NCI-H2227 (cell line): ENCODE measurements at regions not wholly inside any gene's neighbourhood (a gene's known extent, or its start where the extent isn't known, plus 50 kb on each side); places are given as distances from the start of the nearest gene placed in this dataset.
"Not testable (repeated sequence)": the region's sequence is repeated elsewhere in the genome, so short reads cannot be mapped to it uniquely, and the experiment has no call there.

Experiments used
- DNase-seq: peaks from one replicate; lab custom pipeline; 2025; ENCODE audit not compliant: unreplicated experiment; lab: John Stamatoyannopoulos, UW

DNA sequence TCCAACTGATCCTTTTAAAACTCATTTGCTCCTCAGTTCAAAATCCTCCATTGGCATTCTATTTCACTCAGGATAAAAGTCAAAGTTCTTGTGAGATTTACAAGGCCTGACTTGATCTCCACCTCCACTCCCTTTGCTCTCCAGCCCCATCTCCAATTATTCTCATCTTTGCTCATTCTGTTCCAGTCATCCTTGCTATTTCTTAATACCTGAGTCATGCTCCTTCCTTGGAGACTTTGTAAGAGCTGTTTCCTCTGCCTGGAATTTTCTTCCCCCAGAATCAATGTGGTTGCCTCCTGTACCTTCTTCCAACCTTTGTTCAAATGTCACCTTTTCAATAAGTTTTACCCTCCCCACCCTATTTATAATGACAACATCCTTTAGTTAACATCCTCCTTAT is 373.5 kb downstream of the HTR1B start:
- no peak for DNase-seq

DNA sequence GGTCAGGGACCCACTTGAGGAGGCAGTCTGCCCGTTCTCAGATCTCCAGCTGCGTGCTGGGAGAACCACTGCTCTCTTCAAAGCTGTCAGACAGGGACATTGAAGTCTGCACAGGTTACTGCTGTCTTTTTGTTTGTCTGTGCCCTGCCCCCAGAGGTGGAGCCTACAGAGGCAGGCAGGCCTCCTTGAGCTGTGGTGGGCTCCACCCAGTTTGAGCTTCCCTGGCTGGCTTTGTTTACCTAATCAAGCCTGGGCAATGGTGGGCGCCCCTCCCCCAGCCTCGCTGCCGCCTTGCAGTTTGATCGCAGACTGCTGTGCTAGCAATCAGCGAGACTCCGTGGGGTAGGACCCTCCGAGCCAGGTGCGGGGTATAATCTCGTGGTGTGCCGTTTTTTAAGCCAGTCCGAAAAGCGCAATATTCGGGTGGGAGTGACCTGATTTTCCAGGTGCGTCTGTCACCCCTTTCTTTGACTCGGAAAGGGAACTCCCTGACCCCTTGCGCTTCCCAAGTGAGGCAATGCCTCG is 375.4 kb downstream of the HTR1B start:
- not testable (repeated sequence) for DNase-seq

- DNase-seq, result no peak
These were observed 389.1 kb downstream of the HTR1B start for GRCh38 chr6:77074037-77074713.

- DNase-seq, result no peak
These were observed 389.9 kb downstream of the HTR1B start for GRCh38 chr6:77073410-77073760.

- DNase-seq, result no peak
These were observed 390.4 kb downstream of the HTR1B start for GRCh38 chr6:77072694-77073409.

DNA sequence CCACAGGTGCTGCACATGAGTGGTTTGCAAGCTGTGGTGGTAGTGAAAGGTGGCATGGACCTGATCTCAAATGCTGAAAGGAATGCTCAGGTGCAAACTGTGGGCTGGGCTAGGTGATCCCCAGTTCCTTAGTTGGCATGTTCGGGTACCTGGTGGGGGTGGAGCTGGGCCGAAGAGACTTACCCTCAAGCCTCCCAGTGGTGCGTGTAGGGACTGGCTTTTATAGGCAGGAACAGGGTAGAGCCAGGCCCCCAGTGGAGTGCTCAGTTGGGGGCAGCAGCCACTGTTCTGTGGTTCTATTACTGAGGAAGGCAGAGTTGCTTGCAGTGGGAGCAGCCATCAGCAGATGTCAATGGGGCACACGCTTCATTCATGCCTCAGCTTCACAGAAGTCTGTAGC is 399.8 kb downstream of the HTR1B start:
- no peak for DNase-seq

- no peak for DNase-seq
These were observed 407.6 kb downstream of the HTR1B start for GRCh38 chr6:77055711-77056110.

DNA sequence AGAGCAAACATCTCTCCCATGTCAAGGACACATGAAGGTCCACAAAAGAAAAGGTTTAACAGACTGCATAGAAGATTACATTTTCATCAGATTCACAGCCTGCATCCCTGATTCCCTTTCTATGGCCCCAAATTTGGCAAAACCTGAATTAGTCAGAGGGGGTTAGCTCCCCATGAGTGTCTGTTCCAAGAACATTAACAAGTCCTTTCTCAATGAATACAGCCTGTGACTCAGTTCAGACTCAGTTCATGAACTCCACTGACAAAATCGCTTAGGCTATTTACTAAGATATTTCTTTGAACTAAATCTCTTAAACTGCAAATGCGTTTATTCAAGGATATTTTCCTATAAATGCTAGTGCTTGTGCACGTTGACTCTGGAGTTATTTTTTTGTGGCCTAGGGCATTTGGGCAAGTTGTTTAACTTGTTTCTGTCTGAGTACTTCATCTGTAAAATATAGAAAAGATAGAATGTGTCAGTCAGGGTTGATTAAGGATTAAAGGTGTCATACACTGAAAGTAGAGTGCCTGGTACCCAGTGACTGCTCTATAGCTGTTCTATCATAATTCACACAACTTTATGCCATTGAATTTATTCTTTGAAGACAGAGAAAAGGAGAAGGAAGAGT is 422.6 kb downstream of the HTR1B start:
- no peak for DNase-seq

GRCh38 chr6:77038807-77039206 is 424.5 kb downstream of the HTR1B start:
- no peak for DNase-seq

GRCh38 chr6:77037439-77037838 is 425.9 kb downstream of the HTR1B start:
- no peak for DNase-seq

- no peak for DNase-seq
These were observed 426.9 kb downstream of the HTR1B start for GRCh38 chr6:77036400-77036799.

GRCh38 chr6:77034161-77034560 is 429.1 kb downstream of the HTR1B start:
- no peak for DNase-seq

GRCh38 chr6:77030929-77031674 is 432.2 kb downstream of the HTR1B start:
- no peak for DNase-seq

DNA sequence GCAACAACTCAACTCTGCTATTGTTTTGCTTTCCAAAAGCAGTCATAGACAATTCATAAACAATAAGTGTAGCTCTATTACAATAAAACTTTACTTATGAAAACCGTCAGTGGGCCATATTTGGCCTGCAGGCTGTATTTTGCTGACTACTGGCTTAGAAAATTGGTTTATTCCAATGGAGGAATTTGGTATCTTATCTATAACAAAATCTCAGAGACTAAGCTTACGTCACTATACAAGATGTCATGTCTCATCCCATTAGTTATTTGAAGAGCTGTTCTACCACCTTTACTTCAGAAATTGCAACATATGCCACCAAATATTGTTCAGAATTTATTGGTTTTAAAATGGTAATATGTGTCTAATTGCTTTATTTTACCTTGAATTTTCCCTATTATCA is 436.9 kb downstream of the HTR1B start:
- DNase-seq, result no peak

- DNase-seq, result no peak
These were observed 437.5 kb downstream of the HTR1B start for GRCh38 chr6:77025736-77026223.

- no peak for DNase-seq
These were observed 441.5 kb downstream of the HTR1B start for GRCh38 chr6:77021778-77022177.

- DNase-seq, result no peak
These were observed 442.1 kb downstream of the HTR1B start for GRCh38 chr6:77021232-77021631.

- no peak for DNase-seq
These were observed 444.2 kb downstream of the HTR1B start for GRCh38 chr6:77019081-77019480.

DNA sequence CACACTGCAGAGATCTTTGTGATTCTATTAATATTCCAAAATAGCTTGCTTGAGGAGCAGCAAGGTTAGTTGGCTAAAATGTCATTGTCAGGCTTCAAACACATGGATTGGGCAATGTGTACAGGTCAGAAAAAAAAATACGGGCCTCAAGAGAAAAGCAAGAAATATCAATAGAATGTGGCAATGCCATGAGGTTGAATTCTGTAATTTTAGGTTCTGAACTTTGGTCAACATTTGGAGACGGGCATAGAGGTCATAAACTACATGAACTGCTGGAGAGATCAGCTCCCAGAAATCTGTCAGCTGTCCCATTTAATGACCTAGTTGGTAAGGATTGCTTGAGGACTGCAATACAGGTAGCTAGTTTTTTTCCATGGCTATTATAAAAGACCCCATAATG is 445.8 kb downstream of the HTR1B start:
- DNase-seq, result no peak

DNA sequence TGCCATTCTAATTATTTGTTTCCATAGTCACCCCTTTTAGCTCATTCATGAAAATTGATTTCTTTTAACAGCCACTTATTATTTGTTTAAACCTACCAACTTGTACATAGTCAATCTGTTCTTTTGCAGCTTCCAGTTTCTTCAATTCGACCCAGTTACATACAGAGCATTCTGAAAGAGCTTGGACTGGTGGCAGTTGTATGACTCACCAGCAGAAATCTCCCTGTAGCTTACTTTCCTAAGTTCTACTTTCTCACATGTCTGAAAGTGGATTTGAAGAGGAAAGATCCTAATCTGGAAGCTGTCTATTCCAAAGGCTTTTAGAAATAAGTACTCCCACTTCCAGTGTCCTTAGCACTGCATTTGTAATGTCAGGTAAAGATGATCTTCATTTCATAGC is 447.9 kb downstream of the HTR1B start:
- no peak for DNase-seq

GRCh38 chr6:77011929-77012545 is 451.3 kb downstream of the HTR1B start:
- DNase-seq, result no peak
